KMS-11 (cell line): ENCODE measurements at regions not wholly inside any gene's neighbourhood (a gene's known extent, or its start where the extent isn't known, plus 50 kb on each side); places are given as distances from the start of the nearest gene placed in this dataset.
"Not testable (repeated sequence)": the region's sequence is repeated elsewhere in the genome, so short reads cannot be mapped to it uniquely, and the experiment has no call there.

ENCODE experiments used
- H2AFZ ChIP-seq: fragments of 200-600 bp; sonication (generic); 2 replicates; pipeline ENCODE4 v1.6.1; 2016; ENCODE audit warnings: antibody characterized with exemption, mixed run types, low read depth
- H3K27ac ChIP-seq: fragments of 200-600 bp; sonication (generic); 2 replicates; pipeline ENCODE4 v1.6.1; 2016; ENCODE audit warnings: mild to moderate bottlenecking, mixed run types
- H3K27me3 ChIP-seq: fragments of 200-600 bp; sonication (generic); 2 replicates; pipeline ENCODE4 v1.6.1; 2017; ENCODE audit warnings: mild to moderate bottlenecking, low read depth, mixed run types, moderate library complexity; ENCODE audit not compliant: insufficient read depth
- H3K36me3 ChIP-seq: fragments of 200-600 bp; sonication (generic); 2 replicates; pipeline ENCODE4 v1.6.1; 2017; ENCODE audit warnings: mild to moderate bottlenecking, mixed run types; ENCODE audit not compliant: insufficient read depth
- H3K4me1 ChIP-seq: fragments of 200-600 bp; sonication (generic); 2 replicates; pipeline ENCODE4 v1.6.1; 2016; ENCODE audit warnings: mild to moderate bottlenecking, low read depth, mixed run types; ENCODE audit not compliant: poor library complexity, severe bottlenecking
- H3K4me2 ChIP-seq: fragments of 200-600 bp; sonication (generic); 2 replicates; pipeline ENCODE4 v1.7.0; 2016; ENCODE audit warnings: mild to moderate bottlenecking, mixed run types
- H3K4me3 ChIP-seq: fragments of 200-600 bp; sonication (generic); IDR thresholded peaks from 2 replicates; pipeline ENCODE4 v1.6.1; 2017; ENCODE audit warnings: low read depth, low read length, mixed read lengths; ENCODE audit not compliant: insufficient read depth
- H3K79me2 ChIP-seq: fragments of 200-600 bp; sonication (generic); 2 replicates; pipeline ENCODE4 v1.6.1; 2016; ENCODE audit warnings: low read depth, mixed run types; ENCODE audit not compliant: insufficient read depth
- H3K9ac ChIP-seq: fragments of 200-600 bp; sonication (generic); 2 replicates; pipeline ENCODE4 v1.6.1; 2016; ENCODE audit warnings: mild to moderate bottlenecking, mixed run types
- H4K20me1 ChIP-seq: fragments of 200-600 bp; sonication (generic); 2 replicates; pipeline ENCODE4 v1.6.1; 2016; ENCODE audit warnings: mild to moderate bottlenecking, mixed run types; ENCODE audit not compliant: insufficient read depth
- TF ChIP-seq, protein P1 (sequence below): fragments of 200-600 bp; sonication (generic); conservative IDR thresholded peaks from 2 replicates; pipeline ENCODE4 v1.6.1; 2017; ENCODE audit warnings: low read depth, mild to moderate bottlenecking, antibody characterized with exemption, low read length, moderate library complexity, mixed read lengths

DNA sequence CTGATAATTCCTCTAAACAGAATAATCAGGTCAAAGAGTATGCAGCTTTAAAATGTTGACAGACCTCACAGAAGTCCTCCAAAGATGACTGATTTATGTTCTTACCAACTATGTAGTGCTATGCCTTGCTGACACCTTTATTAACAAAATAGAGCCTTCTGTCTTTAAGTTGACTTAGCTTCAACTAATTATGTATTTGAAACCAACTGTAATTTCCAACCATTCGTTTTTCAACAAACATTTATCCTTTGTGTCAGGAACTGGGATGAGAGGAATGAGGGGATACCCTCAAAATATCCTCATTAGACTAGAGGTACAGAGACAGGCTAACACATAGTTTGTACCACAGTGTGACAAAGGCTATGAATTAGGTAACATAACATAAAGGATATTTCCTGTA is 186.2 kb upstream of the ZNF217 start:
- H3K27ac ChIP-seq = no peak overlapping the region
- no peaks in the 10 kb centered on the region for H4K20me1 ChIP-seq
- H3K4me3 ChIP-seq = no peak overlapping the region
- TF ChIP-seq, protein P1, sequence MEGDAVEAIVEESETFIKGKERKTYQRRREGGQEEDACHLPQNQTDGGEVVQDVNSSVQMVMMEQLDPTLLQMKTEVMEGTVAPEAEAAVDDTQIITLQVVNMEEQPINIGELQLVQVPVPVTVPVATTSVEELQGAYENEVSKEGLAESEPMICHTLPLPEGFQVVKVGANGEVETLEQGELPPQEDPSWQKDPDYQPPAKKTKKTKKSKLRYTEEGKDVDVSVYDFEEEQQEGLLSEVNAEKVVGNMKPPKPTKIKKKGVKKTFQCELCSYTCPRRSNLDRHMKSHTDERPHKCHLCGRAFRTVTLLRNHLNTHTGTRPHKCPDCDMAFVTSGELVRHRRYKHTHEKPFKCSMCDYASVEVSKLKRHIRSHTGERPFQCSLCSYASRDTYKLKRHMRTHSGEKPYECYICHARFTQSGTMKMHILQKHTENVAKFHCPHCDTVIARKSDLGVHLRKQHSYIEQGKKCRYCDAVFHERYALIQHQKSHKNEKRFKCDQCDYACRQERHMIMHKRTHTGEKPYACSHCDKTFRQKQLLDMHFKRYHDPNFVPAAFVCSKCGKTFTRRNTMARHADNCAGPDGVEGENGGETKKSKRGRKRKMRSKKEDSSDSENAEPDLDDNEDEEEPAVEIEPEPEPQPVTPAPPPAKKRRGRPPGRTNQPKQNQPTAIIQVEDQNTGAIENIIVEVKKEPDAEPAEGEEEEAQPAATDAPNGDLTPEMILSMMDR = no peak
- no peaks in the 10 kb centered on the region for H3K4me1 ChIP-seq
- H2AFZ ChIP-seq = no peak overlapping the region
- H3K27me3 ChIP-seq = no peaks in the 10 kb centered on the region
- H3K9ac ChIP-seq = no peak overlapping the region
- no peaks in the 10 kb centered on the region for H3K79me2 ChIP-seq
- no peaks in the 10 kb centered on the region for H3K36me3 ChIP-seq
- no peak overlapping the region for H3K4me2 ChIP-seq

DNA sequence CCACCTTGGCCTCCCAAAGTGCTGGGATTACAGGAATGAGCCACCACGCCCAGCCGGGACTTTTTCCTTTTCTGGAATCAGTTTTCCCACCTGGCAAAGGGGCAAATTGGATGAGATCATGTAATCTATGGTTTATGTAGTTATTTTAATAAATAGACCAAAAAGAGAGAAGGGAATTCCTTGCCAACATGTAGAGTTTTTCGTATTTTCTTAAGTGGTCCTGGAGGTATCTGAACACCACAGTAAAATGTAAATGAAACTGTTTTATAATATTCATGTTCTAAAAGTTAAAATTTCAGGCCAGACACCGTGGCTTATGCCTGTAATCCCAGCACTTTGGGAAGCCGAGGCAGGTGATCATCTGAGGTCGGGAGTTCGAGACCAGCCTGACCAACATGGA is 185.1 kb upstream of the ZNF217 start:
- Histone ChIP-seq H3K4me1 (no peaks in the 10 kb centered on the region), H4K20me1 (no peaks in the 10 kb centered on the region), H2AFZ (no peak overlapping the region), H3K9ac (no peak overlapping the region), H3K4me3 (no peak overlapping the region), H3K36me3 (no peaks in the 10 kb centered on the region), H3K4me2 (no peak overlapping the region), H3K27me3 (no peaks in the 10 kb centered on the region), H3K27ac (no peak overlapping the region), H3K79me2 (no peaks in the 10 kb centered on the region)
- TF ChIP-seq, protein P1 = no peak

DNA sequence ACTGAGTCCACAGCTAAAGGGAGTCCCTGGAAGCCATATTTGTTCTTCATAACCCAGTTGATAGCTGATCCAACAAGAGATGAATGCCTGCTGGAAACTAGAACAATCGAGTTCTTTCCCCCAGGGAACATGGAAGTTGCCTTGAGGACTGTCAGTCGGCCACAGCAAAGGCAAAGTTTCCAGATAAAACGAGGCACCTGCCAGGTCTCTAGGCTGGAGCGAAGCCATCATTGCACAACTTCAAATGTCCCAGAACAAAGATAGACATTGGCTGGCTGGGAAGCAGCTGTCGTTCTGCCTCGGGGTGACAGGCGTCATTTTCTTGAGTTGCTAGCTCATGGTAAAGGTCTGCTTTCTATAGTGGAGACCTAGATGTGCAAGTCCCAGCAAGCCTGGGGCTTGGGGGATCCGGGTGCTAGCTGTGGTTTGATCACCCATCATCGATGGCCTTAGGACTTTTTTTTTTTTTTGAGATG is 184.4 kb upstream of the ZNF217 start:
- Histone ChIP-seq H3K79me2 (no peaks in the 10 kb centered on the region), H3K27me3 (no peaks in the 10 kb centered on the region), H3K4me3 (no peak overlapping the region), H3K9ac (no peak overlapping the region), H4K20me1 (no peaks in the 10 kb centered on the region), H3K27ac (no peak overlapping the region), H2AFZ (no peak overlapping the region), H3K4me2 (no peak overlapping the region), H3K36me3 (no peaks in the 10 kb centered on the region), H3K4me1 (no peaks in the 10 kb centered on the region)
- TF ChIP-seq, protein P1 = no peak

DNA sequence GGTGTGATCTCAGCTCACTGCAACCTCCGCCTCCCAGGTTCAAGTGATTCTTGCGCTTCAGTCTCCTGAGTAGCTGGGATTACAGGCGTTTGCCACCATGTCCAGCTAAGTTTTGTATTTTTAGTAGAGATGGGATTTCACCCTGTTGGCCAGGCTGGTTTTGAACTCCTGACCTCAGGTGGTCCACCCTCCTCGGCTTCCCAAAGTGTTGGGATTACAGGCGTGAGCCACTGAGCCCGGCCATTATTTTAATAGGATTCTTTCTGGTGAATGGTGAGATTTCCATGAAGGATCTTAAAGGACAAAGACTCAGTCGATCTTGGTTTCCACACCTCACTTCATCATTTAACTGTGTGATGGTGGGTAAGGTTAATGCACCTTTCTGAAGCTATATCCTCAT is 183.8 kb upstream of the ZNF217 start:
- H3K27me3 ChIP-seq, H3K9ac ChIP-seq, H4K20me1 ChIP-seq, H3K4me1 ChIP-seq, H3K27ac ChIP-seq, H3K4me2 ChIP-seq, H2AFZ ChIP-seq, H3K4me3 ChIP-seq, H3K79me2 ChIP-seq, H3K36me3 ChIP-seq: not testable (repeated sequence)

DNA sequence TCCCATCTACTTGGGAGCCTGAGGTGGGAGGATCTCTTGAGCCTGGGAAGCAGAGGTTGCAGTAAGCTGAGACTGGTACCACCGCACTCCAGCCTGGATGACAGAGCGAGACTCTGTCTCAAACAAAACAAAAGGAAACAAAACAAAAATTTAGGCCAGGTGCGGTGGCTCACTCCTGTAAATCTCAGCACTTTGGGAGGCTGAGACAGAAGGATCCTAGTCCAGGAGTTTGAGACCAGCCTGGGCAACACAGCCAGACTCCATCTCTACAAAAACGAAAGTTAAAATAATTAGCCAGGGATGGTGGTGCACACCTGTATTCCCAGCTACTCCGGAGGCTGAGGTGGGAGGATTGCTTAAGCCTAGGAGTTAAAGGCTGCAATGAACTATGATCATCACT is 183.2 kb upstream of the ZNF217 start:
- no peak overlapping the region for H3K9ac ChIP-seq
- no peaks in the 10 kb centered on the region for H4K20me1 ChIP-seq
- H3K4me3 ChIP-seq = no peak overlapping the region
- H3K36me3 ChIP-seq = no peaks in the 10 kb centered on the region
- no peaks in the 10 kb centered on the region for H3K4me1 ChIP-seq
- no peaks in the 10 kb centered on the region for H3K27me3 ChIP-seq
- TF ChIP-seq, protein P1 = no peak
- H3K79me2 ChIP-seq = no peaks in the 10 kb centered on the region
- H3K27ac ChIP-seq = no peak overlapping the region
- H2AFZ ChIP-seq = no peak overlapping the region
- no peak overlapping the region for H3K4me2 ChIP-seq
